ENCODE measurements at regions not wholly inside any gene's neighbourhood (a gene's known extent, or its start where the extent isn't known, plus 50 kb on each side); places are given as distances from the start of the nearest gene placed in this dataset.

- TF ChIP-seq RCOR1 (IDR thresholded peaks at IDR 0.05; ENCODE audit: low read depth, low read length) = no peak
- TF ChIP-seq CTCF (IDR thresholded peaks at IDR 0.05) = no peak
- no peak for TF ChIP-seq EP300 (IDR thresholded peaks at IDR 0.05)
- no peak for TF ChIP-seq BCL3 (IDR thresholded peaks at IDR 0.05)
- no peak for TF ChIP-seq MAFK (IDR thresholded peaks at IDR 0.05; ENCODE audit: partially characterized antibody)
- TF ChIP-seq, protein P1, sequence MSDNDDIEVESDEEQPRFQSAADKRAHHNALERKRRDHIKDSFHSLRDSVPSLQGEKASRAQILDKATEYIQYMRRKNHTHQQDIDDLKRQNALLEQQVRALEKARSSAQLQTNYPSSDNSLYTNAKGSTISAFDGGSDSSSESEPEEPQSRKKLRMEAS (IDR thresholded peaks at IDR 0.05) = no peak
These were observed 1602.1 kb upstream of the TMEFF2 start for GRCh38 chr2:193796847-193797246.
